GM19240 (cell line): ENCODE measurements at regions not wholly inside any gene's neighbourhood (a gene's known extent, or its start where the extent isn't known, plus 50 kb on each side); places are given as distances from the start of the nearest gene placed in this dataset.
"Not testable (repeated sequence)": the region's sequence is repeated elsewhere in the genome, so short reads cannot be mapped to it uniquely, and the experiment has no call there.

Experiments
- DNase-seq: peaks from one replicate; pipeline ENCODE4 v3.0.0; 2011; ENCODE audit warnings: low spot score; ENCODE audit not compliant: insufficient read length

GRCh38 chr2:136331226-136331625, 213.3 kb upstream of the CXCR4 start:
- DNase-seq: no peak

GRCh38 chr2:136328207-136328795, 210.4 kb upstream of the CXCR4 start:
- DNase-seq: no peak

- no peak for DNase-seq
These were observed 209.4 kb upstream of the CXCR4 start for GRCh38 chr2:136327162-136327852.

GRCh38 chr2:136325844-136326331, 207.9 kb upstream of the CXCR4 start:
- DNase-seq: no peak

- DNase-seq: no peak
These were observed 207.0 kb upstream of the CXCR4 start for GRCh38 chr2:136324966-136325365.

- no peak for DNase-seq
These were observed 206.0 kb upstream of the CXCR4 start for GRCh38 chr2:136323935-136324334.

- no peak for DNase-seq
These were observed 205.2 kb upstream of the CXCR4 start for GRCh38 chr2:136323195-136323594.

- DNase-seq: no peak
These were observed 204.5 kb upstream of the CXCR4 start for GRCh38 chr2:136322428-136322827.

GRCh38 chr2:136319651-136320050, 201.7 kb upstream of the CXCR4 start:
- DNase-seq: no peak

GRCh38 chr2:136319237-136319636, 201.3 kb upstream of the CXCR4 start:
- no peak for DNase-seq

GRCh38 chr2:136314240-136314639, 196.3 kb upstream of the CXCR4 start:
- no peak for DNase-seq

- not testable (repeated sequence) for DNase-seq
These were observed 194.6 kb upstream of the CXCR4 start for GRCh38 chr2:136312568-136312967.

- DNase-seq: no peak
These were observed 193.1 kb upstream of the CXCR4 start for GRCh38 chr2:136310797-136311603.

- DNase-seq: no peak
These were observed 192.1 kb upstream of the CXCR4 start for GRCh38 chr2:136310005-136310495.

- DNase-seq: no peak
These were observed 190.7 kb upstream of the CXCR4 start for GRCh38 chr2:136308611-136309010.

- DNase-seq: no peak
These were observed 188.9 kb upstream of the CXCR4 start for GRCh38 chr2:136306836-136307235.

- DNase-seq: no peak
These were observed 187.7 kb upstream of the CXCR4 start for GRCh38 chr2:136305517-136306192.

- DNase-seq: no peak
These were observed 183.1 kb upstream of the CXCR4 start for GRCh38 chr2:136301006-136301405.

GRCh38 chr2:136298631-136299030, 180.7 kb upstream of the CXCR4 start:
- DNase-seq: no peak

GRCh38 chr2:136297994-136298393, 180.0 kb upstream of the CXCR4 start:
- no peak for DNase-seq

GRCh38 chr2:136297312-136297711, 179.4 kb upstream of the CXCR4 start:
- DNase-seq: no peak

GRCh38 chr2:136295168-136295567, 177.2 kb upstream of the CXCR4 start:
- no peak for DNase-seq
